GM10266 (cell line): ENCODE measurements at regions not wholly inside any gene's neighbourhood (a gene's known extent, or its start where the extent isn't known, plus 50 kb on each side); places are given as distances from the start of the nearest gene placed in this dataset.

Source experiments
- DNase-seq: peaks from one replicate; pipeline ENCODE4 v3.0.0; 2012; ENCODE audit errors: extremely low spot score
- CTCF ChIP-seq: IDR thresholded peaks from 2 replicates; pipeline ENCODE4 v1.5.1; 2012; ENCODE audit warnings: mild to moderate bottlenecking, low read depth; ENCODE audit not compliant: control insufficient read depth, insufficient read depth; ENCODE audit errors: missing control alignments

- TF ChIP-seq CTCF: no peak
Observed at GRCh38 chr1:194476872-194477271, 1290.5 kb upstream of the B3GALT2 start.

GRCh38 chr1:194476351-194476750 lies 1289.9 kb upstream of the B3GALT2 start:
- TF ChIP-seq CTCF: no peak
- DNase-seq: no peak

More at GRCh38 chr1:194476872-194477271, 1290.5 kb upstream of the B3GALT2 start:
- no peak for DNase-seq

GRCh38 chr1:194474701-194475100 lies 1288.3 kb upstream of the B3GALT2 start:
- no peak for DNase-seq
- TF ChIP-seq CTCF: no peak

GRCh38 chr1:194473766-194474165 lies 1287.4 kb upstream of the B3GALT2 start:
- no peak for TF ChIP-seq CTCF
- no peak for DNase-seq

GRCh38 chr1:194469282-194469681 lies 1282.9 kb upstream of the B3GALT2 start:
- TF ChIP-seq CTCF: no peak
- no peak for DNase-seq

- TF ChIP-seq CTCF: no peak
- DNase-seq: no peak
Observed at GRCh38 chr1:194466706-194467105, 1280.3 kb upstream of the B3GALT2 start.

GRCh38 chr1:194447636-194448035 lies 1261.2 kb upstream of the B3GALT2 start:
- no peak for DNase-seq
- TF ChIP-seq CTCF: no peak
